ENCODE measurements at regions not wholly inside any gene's neighbourhood (a gene's known extent, or its start where the extent isn't known, plus 50 kb on each side); places are given as distances from the start of the nearest gene placed in this dataset.

- no peak for DNase-seq (ENCODE audit: low read depth in 2 of 2)
Measured at GRCh38 chr17:70230850-70231640, 61.7 kb downstream of the KCNJ2 start.

GRCh38 chr17:70232466-70232865 lies 63.1 kb downstream of the KCNJ2 start:
- DNase-seq (ENCODE audit: low read depth in 2 of 2): no peak

- no peak for DNase-seq (ENCODE audit: low read depth in 2 of 2)
Measured at GRCh38 chr17:70235252-70235651, 65.9 kb downstream of the KCNJ2 start.

- no peak for DNase-seq (ENCODE audit: low read depth in 2 of 2)
Measured at GRCh38 chr17:70238228-70238627, 68.9 kb downstream of the KCNJ2 start.

GRCh38 chr17:70238646-70239045 lies 69.3 kb downstream of the KCNJ2 start:
- no peak for DNase-seq (ENCODE audit: low read depth in 2 of 2)

- no peak for DNase-seq (ENCODE audit: low read depth in 2 of 2)
Measured at GRCh38 chr17:70239391-70239826, 70.1 kb downstream of the KCNJ2 start.

GRCh38 chr17:70241071-70241470 lies 71.7 kb downstream of the KCNJ2 start:
- no peak for DNase-seq (ENCODE audit: low read depth in 2 of 2)

GRCh38 chr17:70242781-70243437 lies 73.6 kb downstream of the KCNJ2 start:
- no peak for DNase-seq (ENCODE audit: low read depth in 2 of 2)

- DNase-seq (ENCODE audit: low read depth in 2 of 2): no peak
Measured at GRCh38 chr17:70251706-70252105, 82.4 kb downstream of the KCNJ2 start.

- DNase-seq (ENCODE audit: low read depth in 2 of 2): peak in 1 of 2 donors; percentile 18
Measured at GRCh38 chr17:70254735-70255460, 85.6 kb downstream of the KCNJ2 start.

- DNase-seq (ENCODE audit: low read depth in 2 of 2): no peak
Measured at GRCh38 chr17:70256751-70257150, 87.4 kb downstream of the KCNJ2 start.

GRCh38 chr17:70258465-70258864 lies 89.1 kb downstream of the KCNJ2 start:
- no peak for DNase-seq (ENCODE audit: low read depth in 2 of 2)

GRCh38 chr17:70259400-70259799 lies 90.1 kb downstream of the KCNJ2 start:
- DNase-seq (ENCODE audit: low read depth in 2 of 2): no peak

- DNase-seq (ENCODE audit: low read depth in 2 of 2): no peak
Measured at GRCh38 chr17:70261170-70261569, 91.8 kb downstream of the KCNJ2 start.

GRCh38 chr17:70265471-70265870 lies 96.1 kb downstream of the KCNJ2 start:
- no peak for DNase-seq (ENCODE audit: low read depth in 2 of 2)

GRCh38 chr17:70266394-70266793 lies 97.1 kb downstream of the KCNJ2 start:
- no peak for DNase-seq (ENCODE audit: low read depth in 2 of 2)

- no peak for DNase-seq (ENCODE audit: low read depth in 2 of 2)
Measured at GRCh38 chr17:70268383-70268782, 99.1 kb downstream of the KCNJ2 start.

- peak in 1 of 2 donors; percentile 12 for DNase-seq (ENCODE audit: low read depth in 2 of 2)
Measured at GRCh38 chr17:70270554-70270953, 101.2 kb downstream of the KCNJ2 start.

GRCh38 chr17:70271200-70271599 lies 101.9 kb downstream of the KCNJ2 start:
- no peak for DNase-seq (ENCODE audit: low read depth in 2 of 2)

- no peak for DNase-seq (ENCODE audit: low read depth in 2 of 2)
Measured at GRCh38 chr17:70271672-70272071, 102.3 kb downstream of the KCNJ2 start.

GRCh38 chr17:70274255-70274654 lies 104.9 kb downstream of the KCNJ2 start:
- DNase-seq (ENCODE audit: low read depth in 2 of 2): no peak

GRCh38 chr17:70276906-70277305 lies 107.6 kb downstream of the KCNJ2 start:
- DNase-seq (ENCODE audit: low read depth in 2 of 2): no peak

Data from dermis microvascular lymphatic vessel endothelial cell (primary cell).